HG03060 (cell line): ENCODE measurements at regions not wholly inside any gene's neighbourhood (a gene's known extent, or its start where the extent isn't known, plus 50 kb on each side); places are given as distances from the start of the nearest gene placed in this dataset.

Experiments used
- ATAC-seq: cut with Tn5 transposase; IDR thresholded peaks from one replicate; pipeline ENCODE4 v1.9.1; 2021; ENCODE audit warnings: low read depth, moderate number of reproducible peaks; ENCODE audit not compliant: unreplicated experiment

DNA sequence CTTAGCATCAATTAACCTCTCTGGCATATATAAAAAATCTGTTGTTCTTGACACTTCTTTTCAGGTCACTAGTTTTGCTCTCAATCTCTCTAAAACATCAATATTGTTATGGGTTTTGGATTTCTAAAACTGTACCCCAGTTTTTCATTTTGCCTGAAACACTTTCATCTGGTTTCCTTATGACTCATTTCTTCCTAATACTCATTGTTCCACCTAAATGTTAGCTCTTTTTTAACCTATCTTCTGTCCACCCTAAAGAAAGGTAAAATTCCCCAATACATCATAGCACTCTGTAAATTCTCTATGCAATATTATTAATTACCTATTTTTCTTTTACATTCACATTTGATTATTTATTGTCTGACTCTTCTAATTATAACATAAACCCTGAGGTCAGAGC is 575.5 kb upstream of the NDST4 start:
- peak; percentile 49 for ATAC-seq

DNA sequence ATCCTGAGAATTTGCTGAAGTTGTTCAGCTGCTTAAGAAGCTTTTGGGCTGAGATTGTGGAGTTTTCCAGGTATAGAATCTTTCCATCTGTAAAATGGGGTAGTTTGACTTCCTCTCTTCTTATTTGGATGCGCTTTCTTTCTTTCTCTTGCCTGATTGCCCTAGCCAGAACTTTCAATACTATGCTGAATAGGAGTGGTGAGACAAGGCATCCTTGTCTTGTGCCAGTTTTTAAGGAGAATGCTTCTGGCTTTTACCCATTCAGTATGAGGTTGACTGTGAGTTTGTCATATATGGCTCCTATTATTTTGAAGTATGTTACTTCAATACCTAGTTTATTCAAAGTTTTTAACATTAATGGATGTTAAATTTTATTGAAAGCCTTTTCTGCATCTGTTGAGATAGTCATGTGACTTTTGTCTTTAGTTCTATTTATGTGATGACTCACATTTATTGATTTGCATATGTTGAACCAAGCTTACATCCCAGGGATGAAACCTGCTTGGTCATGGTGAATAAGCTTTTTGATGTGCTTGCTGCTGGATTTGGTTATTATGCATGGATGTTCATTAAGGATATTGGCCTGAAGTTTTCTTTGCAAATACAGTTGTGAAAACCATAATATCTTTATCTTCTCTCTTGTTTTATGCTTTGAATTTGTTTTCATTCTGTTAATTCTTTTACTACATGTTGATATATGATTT is 573.8 kb upstream of the NDST4 start:
- no peak for ATAC-seq

DNA sequence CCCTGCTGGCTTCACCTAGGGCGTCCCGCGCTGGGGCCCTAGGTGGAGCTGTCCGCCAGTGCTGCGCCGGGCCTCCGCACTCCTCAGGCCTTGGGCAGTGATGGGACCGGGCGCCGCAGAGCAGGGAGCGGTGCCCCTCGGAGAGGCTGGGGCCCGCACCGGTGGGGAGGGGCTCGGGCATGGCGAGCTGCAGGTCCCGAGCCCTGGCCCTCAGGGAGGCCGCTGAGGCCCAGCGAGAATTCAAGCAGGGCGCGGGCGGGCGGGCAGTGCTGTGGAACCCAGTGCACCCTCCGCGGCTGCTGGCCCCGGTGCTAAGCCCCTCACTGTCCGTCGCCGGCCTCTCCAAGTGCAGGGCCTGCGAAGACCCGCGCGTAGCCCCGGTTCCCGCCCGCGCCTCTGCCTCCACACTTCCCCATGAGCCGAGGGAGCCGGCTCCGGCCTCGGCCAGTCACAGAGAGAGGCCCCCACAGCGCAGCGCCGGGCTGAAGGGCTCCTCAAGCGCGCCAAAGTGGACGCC is 565.1 kb upstream of the NDST4 start:
- ATAC-seq: no peak

DNA sequence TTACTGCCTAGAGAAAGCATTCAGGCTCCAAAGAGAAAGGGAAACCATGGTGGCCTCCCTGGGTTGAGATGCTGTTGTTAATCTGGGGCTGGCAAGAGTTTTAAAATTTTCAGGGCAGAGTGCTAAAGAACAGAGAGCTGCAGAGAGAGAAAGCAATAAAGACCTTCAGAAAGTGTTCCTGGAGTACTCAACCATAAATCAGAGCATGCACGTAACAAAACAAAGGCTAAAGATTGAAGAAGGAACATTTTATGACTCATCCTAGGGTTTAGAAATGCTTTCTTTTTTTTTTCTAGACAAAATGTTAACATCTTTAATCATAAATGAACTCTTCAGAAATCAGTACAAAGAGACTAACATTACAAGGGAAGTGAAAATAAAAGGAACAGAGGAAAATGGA is 562.3 kb upstream of the NDST4 start:
- ATAC-seq: no peak

DNA sequence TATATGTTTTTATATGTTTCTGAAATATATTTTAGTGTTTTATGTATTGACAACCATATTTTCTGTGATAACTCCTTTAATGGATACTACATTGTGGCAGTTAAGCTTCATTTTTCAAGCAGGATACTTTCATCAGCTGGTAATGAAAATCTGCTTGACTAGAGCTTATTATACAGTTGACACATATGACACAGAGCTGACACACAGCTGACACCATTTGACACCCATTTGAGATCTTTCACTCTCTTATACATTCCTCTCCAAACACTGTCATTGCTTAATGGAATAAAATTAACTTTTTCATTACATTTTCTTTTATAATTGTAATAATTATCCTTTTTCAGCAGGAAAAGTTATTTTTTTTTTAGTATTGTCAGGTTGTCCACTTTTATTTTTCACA is 561.1 kb upstream of the NDST4 start:
- ATAC-seq: no peak

DNA sequence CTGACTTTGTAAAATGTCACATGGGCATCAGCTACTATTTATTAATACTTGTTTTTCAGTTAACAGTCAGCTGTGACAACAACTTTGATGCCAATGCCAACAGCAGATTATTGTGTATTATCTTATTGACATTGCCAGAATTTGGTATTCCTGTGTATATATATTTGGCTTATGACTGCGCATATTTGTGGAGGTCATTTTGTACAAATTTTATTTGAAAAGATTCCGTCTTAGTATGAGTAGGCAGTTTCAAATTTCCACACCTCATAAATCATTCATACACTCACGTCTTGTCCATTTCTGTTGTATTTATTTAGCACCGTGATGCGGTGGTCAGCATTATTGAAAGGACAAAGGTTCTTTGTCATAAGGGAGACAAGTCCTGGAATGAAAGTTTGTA is 558.2 kb upstream of the NDST4 start:
- no peak for ATAC-seq

DNA sequence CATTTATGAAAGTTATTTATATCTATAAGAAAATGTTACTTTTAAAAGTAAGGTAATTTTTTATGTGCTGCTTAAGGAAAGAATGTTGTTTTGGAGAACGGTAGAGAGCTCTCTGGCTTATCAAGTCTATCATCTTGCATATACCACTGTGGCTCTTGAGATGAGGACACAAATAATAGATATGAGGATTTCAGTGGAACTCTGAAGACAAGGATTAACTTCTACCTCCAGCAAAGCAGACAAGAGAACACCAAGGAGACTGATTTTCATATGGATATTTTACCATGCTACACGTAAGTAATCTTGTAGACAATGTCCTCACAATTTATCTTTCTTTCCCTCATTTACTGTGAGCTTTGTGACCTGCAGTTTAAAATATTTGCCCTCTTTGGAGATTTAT is 557.5 kb upstream of the NDST4 start:
- ATAC-seq: no peak

DNA sequence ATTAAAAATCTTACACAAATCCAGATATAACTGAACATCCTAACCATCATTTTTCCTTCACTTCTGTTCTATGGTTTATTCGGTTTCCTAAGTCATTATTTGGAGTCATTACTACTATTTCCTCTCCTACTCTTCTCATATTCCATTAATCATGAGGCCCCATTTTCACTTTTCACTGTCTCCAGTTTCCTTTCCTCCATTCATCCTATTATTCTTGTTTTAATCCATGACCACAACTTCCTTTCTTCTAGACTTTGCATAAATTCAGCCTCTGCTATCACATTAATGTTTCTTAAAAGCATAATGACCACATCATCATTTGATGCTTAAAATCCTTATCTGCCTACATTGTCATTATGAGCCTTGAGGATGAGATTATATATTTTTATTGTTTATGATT is 555.0 kb upstream of the NDST4 start:
- ATAC-seq: no peak

DNA sequence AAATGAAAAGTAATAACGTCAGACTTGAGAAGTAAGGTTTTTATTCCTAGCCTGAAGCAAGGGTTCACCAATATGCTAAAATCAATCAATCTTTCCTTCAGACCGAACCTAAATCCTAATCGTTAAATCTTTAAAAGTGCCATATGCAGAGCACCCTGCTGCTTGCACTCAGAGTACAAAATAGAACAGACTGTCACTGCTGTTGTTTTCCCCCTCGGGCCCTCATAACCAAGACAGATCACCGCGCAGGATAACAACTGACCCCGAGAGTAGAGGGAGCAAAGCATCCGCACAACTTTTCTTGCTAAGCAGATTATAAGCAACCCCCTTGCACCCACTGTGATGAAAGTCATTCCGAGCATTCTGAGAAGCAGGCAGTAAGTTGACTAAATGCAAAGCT is 550.9 kb upstream of the NDST4 start:
- ATAC-seq: no peak

DNA sequence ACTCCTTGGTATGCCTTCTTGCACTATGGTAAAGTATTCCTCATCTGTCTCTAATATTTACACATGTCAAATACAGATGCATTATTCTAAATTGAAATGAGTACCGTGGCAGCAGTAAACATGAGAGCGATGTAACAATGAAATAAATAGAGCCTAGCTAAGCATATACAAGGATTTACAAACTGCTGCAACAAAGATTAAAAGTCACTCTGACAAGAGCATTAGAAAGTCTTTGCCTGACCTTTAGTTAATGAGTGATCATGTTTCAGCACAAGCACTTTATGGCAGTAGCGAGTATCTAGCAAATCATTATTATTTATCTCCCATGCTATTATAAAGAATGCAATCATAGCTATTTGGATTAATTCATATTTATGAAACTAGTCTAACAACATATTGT is 547.0 kb upstream of the NDST4 start:
- ATAC-seq: no peak

DNA sequence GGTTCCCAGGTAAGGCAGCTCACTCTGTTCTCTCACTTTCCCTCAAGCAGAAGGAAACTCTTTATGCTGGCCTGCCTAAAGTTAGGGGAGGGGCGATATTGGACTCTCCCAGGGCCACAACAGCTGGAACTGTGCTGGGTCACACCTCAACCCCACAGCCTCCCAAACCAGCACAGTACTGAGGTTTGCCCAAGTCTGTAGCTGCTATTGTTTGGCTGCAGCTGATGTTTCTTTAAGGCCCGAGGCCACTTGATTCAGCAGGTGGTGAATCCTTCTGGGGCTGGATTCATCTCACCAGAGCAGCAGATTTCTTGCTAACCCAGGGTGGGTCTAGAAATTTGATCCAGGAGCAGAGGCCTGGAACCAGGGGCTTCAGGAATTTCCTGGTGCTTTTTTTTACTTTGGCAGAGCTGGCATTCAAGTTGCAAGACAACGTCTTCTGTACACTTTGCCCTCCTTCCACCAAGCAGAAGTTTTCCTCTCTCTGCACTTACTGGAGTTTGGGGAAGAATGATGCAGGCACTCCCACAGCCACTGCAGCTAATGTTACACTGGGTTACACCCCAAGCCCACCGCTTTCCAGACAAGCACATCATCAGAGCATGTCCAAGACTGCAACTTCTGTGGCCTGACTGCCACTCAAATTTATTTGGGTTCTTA is 544.7 kb upstream of the NDST4 start:
- no peak for ATAC-seq

DNA sequence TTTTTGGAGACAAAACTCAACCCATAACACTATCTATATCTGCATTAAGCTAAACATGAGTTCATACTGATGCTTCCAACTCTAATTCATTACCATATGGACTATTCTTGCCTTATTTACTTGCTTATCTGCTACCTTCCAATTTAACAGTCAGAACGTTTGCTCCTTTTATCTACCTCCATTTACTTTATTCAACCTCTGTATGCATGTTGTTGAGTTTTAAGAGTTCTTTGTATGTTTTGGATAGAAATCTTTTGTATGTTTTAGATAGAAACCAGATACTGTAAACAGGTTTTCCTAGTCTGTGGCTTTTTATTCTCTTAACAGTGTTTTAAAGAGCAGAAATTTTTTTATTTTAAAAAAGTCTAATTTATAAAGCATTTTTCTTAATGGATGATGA is 542.2 kb upstream of the NDST4 start:
- ATAC-seq: no peak

DNA sequence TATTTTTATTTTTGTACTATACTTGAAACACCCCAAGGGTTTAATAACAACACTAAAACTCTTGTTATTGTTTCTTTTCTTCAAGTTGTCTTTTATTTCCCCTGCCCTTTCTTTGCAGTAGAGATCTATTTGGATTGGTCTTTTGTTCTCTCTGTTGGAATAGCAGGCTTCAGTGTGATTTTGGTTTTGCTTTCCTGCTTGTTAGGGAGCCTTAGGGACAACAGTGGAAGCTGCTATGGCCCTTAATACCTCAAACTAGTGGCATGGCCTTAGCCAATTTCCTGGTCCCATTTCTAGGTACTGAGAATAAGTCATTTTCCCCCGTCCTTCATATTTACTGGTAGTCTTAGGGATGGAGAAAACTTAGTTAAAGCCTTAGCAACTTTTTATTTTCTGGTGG is 535.4 kb upstream of the NDST4 start:
- no peak for ATAC-seq

DNA sequence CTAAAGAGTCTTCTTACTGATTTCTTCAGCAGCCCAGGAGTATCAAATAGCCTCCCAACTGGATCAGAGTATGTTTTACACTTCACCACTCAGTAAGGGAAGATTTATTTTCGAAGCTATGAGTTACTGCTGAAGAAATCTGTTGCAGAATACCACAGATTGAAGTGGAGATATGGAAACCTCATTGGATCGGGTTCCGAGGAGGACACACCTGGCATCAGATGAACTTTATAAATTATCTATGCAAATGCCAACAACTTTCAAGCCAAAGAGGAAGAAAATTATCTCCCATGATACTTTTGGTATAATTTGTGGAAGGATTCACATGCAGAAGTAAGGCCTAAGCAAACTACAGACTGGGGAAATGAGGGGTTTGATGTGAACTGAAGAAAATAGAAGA is 515.9 kb upstream of the NDST4 start:
- no peak for ATAC-seq

DNA sequence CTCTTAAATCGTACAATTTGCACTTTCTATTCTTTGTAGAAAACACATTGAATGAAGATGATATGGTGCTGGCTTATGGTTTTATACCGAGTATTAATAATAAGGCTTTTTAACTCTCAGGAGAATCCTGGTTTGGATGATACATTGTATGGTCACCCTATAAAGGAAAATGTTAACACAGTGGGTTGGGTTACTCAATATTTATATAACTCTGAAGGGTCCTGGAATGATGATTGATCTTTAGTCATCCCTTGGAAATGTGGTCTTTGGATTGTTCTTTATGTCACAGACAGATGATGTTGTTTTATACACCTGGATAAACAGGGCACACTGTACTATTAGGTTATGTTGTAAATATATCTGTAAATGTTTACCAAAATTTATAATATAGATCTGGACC is 496.2 kb upstream of the NDST4 start:
- no peak for ATAC-seq

DNA sequence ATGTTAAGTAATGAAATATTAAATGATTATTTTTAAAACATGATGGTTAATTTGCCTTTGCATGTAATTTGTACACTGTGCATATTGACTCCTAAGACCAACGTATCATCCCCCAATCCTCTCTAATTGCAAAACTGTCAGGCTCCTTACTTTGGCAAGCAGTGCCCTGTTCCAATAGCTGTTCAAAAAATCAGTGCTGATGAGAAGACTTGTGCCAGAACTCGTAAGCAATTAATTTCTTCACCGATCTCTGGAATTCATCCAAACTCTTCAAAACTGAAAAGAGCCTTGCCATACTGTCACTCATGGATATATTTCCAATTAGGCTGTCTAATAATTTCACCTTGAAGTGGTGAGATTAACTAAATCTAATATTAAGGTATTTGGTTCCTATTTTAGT is 493.9 kb upstream of the NDST4 start:
- no peak for ATAC-seq

DNA sequence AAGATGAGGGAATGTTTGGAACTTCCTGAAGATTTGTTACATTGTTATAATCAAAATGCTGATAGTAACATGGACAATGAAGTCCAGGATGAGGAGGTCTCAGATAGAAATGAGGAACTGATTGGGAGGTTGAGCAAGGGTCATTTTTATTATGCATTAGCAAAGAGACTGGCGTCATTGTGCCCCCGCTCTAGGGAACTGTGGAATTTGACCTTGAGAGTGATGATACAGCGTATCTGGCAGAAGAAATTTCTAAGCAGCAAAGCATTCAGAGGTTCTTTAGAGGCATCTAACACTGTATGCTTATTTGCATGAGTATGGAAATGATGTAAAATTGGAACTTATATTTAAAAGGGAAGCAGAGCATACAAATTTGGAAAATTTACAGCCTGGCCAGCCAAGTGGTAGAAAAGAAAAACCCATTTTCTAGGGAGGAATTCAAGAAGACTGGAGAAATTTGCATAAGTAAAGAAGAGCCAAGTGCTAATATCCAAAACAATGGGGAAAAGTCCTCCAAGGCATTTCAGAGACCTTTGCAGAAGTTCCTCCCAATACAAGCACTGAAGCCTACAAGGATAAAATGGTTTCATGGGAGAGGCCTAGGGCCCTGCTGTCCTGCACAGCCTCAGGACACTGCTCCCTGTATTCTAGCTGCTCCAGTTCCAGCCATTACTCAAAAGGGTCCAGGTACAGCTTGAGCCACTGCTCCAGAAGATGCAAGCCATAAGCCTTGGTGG is 483.0 kb upstream of the NDST4 start:
- ATAC-seq: no peak

DNA sequence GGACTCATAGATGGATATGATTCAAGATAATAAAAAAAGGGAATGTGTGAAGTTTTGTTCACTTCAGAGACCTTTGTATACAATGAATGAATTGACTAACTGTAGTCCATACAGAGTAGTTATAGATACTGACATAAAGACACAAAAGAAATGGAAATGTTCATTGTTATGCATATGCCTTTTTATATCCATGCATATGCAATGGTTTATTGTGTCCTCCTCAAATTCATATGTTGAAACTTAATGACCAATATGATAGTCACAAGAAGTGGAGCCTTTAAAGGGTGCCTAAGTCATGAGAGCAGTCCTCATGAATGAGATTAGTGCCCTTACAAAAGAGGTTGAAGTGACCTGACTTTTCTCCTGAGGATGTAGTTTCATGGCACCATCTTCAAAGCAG is 467.5 kb upstream of the NDST4 start:
- ATAC-seq: no peak

DNA sequence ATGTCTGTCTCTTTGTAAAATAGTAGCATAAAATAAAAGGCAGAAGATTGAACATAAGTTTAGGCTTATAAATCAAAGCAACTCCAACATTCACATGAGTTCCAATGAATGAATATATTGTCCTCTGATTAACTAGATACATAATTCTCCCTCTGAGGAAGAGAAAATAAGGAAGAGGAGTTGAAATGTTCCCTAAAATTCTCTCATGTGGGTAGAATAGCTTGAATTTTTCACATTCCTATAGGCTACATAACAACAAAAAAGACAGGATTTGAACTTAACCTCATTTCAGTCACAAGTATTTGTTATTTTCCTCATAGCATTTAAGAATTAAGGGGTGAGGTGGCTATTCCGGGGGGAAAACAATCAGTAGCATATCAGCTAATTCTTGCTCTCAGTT is 462.4 kb upstream of the NDST4 start:
- no peak for ATAC-seq

DNA sequence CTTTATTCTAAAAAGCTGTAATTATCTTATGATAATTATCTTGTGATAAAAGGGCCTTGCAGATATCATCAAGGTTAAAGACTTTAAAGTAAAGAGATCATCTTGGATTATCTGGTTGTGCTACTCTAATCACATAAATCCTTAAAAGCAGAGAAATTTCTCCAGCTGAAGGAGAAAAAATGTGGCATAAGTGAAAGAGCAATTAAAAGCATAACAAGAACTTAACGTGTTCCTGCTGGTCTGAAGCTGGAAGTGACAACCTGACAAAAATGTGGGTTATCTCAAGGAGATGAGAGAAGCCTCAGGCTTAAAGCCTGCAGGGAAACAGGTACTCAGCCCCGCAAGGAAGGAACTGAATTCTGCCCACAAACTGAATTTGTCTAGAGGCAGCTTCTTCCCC is 449.1 kb upstream of the NDST4 start:
- ATAC-seq: no peak

DNA sequence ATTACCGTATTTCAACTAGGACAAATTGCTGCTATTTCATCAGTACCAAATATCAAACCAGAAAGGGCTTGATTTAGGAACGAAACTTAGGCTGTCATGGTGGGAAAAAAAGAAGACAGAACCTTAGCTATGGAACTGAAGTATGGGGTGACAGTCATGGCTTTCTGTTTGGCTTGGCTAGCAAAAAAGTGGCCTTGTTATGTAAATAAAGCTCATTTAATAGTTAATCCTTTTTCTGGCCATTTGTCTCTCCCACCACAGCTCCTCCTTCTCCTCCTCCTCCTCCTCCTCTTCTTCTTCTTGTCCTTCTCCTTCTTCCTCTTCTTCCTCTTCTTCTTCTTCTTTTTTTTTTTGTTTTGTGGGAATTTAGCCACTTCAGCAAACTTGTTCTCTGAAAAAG is 434.7 kb upstream of the NDST4 start:
- ATAC-seq: no peak

DNA sequence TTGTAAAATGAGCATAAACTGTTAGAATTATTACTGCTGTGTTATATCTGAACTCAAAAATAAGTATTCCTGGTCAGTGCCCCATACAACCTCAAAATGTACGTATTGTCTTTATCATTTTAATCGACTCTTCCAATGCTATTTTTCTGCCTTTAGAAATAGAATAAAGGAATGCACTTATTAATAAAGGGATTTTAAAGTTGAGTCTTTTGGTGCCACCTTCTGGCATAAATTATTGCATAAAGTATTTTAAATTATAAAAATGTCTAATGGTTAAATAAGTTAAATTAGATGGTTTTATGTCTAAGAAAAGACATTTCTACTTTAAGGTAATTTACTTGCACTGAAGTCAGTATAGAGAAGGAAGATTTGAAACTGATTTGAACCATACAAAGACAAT is 424.0 kb upstream of the NDST4 start:
- ATAC-seq: no peak
